DND-41 (cell line): ENCODE measurements at regions not wholly inside any gene's neighbourhood (a gene's known extent, or its start where the extent isn't known, plus 50 kb on each side); places are given as distances from the start of the nearest gene placed in this dataset.

Source experiments
- ATAC-seq: fragments of 200-7000 bp; cut with Tn5 transposase; 3 replicates; pipeline ENCODE4 v1.9.1; 2021; ENCODE audit warnings: low read depth; ENCODE audit not compliant: insufficient read depth
- DNase-seq: peaks from one replicate; pipeline ENCODE4 v3.0.0-alpha.2; 2020
- H2AFZ ChIP-seq: 2 replicates; pipeline ENCODE4 v1.6.0; 2012; ENCODE audit warnings: low read depth, low read length
- H3K27ac ChIP-seq: 2 replicates; pipeline ENCODE4 v1.5.1; 2012; ENCODE audit warnings: low read length, inconsistent platforms
- H3K27me3 ChIP-seq: fragments of 200-600 bp; sonication (generic); 2 replicates; pipeline ENCODE4 v1.6.0; 2012; ENCODE audit warnings: low read length, mild to moderate bottlenecking, inconsistent platforms; ENCODE audit not compliant: insufficient read depth, poor library complexity
- H3K36me3 ChIP-seq: 2 replicates; pipeline ENCODE4 v1.5.1; 2012; ENCODE audit warnings: low read length, inconsistent platforms; ENCODE audit not compliant: insufficient read depth
- H3K4me1 ChIP-seq: 2 replicates; pipeline ENCODE4 v1.5.1; 2012; ENCODE audit warnings: mild to moderate bottlenecking, low read length; ENCODE audit not compliant: insufficient read depth
- H3K4me2 ChIP-seq: 2 replicates; pipeline ENCODE4 v1.6.0; 2012; ENCODE audit warnings: mild to moderate bottlenecking, moderate library complexity, low read length, inconsistent platforms; ENCODE audit not compliant: insufficient read depth
- H3K4me3 ChIP-seq, 2 experiments: fragments of 200-600 bp in 1 of 2; shearing (Covaris generic) in 1 of 2; 2 replicates each; pipeline ENCODE4 v1.5.1; 2012 to 2016; ENCODE audit warnings: inconsistent platforms in 2 of 2, low read length in 2 of 2, mild to moderate bottlenecking in 2 of 2, low read depth in 1 of 2, moderate library complexity in 1 of 2
- H3K79me2 ChIP-seq: 2 replicates; pipeline ENCODE4 v1.6.0; 2012; ENCODE audit warnings: low read length, inconsistent platforms; ENCODE audit not compliant: insufficient read depth
- H3K9ac ChIP-seq: 2 replicates; pipeline ENCODE4 v1.6.0; 2012; ENCODE audit warnings: low read depth, mild to moderate bottlenecking, inconsistent platforms, low read length, moderate library complexity
- H3K9me3 ChIP-seq: 2 replicates; pipeline ENCODE4 v1.5.1; 2012; ENCODE audit warnings: low read length, moderate library complexity, mild to moderate bottlenecking, inconsistent platforms; ENCODE audit not compliant: insufficient read depth, severe bottlenecking
- H4K20me1 ChIP-seq: 2 replicates; pipeline ENCODE4 v1.6.0; 2012; ENCODE audit warnings: low read length; ENCODE audit not compliant: insufficient read depth
- CTCF ChIP-seq: IDR thresholded peaks from 2 replicates; pipeline ENCODE4 v1.5.1; 2012; ENCODE audit warnings: borderline replicate concordance, low read length, moderate library complexity, mild to moderate bottlenecking; ENCODE audit not compliant: poor library complexity, severe bottlenecking; ENCODE audit errors: extremely low read depth
- EZH2 ChIP-seq: IDR thresholded peaks from 3 replicates; pipeline ENCODE4 v1.6.1; 2012; ENCODE audit warnings: borderline replicate concordance, low read depth, mild to moderate bottlenecking, moderate library complexity, low read length, inconsistent platforms; ENCODE audit not compliant: severe bottlenecking

DNA sequence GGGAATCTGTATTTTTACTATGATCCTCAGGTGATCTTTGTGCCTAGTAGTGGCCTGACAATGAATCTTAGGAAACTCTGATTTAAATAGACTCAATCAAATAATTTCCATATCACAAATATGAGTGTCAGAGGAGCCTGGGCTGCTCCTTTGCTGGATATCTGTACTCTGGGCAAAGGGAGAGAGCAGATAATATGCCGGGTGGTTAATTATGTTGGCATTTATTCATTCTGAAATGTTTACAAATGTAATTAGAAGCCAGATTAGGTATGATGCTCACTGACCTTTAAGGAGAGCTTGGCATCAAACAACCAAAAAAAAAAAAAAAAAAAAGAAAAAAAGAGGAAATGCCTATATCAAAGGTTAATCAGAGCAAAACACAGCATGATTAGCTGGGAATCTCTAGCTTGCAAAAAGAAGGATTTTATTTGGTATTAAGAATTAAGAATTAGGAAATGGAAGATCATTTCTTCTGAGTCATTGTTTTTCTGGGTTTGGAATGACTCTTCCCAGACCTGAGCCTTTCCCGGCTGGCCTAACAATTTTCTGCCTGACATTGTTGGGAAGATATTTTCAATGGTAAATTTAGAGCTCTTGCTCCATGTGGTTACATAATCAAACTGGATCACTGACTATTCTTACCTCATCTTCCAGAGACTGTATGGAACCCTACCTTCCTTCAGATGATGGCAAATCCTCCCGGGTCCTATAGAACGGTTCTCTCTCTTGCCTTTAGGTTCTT is 365.3 kb downstream of the REEP3 start:
- Histone ChIP-seq H3K27ac (no peak overlapping the region), H2AFZ (no peak overlapping the region), H4K20me1 (no peaks in the 10 kb centered on the region), H3K79me2 (no peaks in the 10 kb centered on the region), H3K9ac (no peak overlapping the region), H3K4me1 (no peaks in the 10 kb centered on the region), H3K4me3 (no peak overlapping the region), H3K4me2 (no peak overlapping the region), H3K9me3 (no peaks in the 10 kb centered on the region), H3K27me3 (no peaks in the 10 kb centered on the region), H3K36me3 (no peaks in the 10 kb centered on the region)
- TF ChIP-seq EZH2 = no peak
- DNase-seq = no peak
- ATAC-seq = no peak

GRCh38 chr10:63887023-63887589 is 365.9 kb downstream of the REEP3 start:
- TF ChIP-seq CTCF (no peak), EZH2 (no peak)
- Histone ChIP-seq H3K36me3 (no peaks in the 10 kb centered on the region), H3K4me1 (no peaks in the 10 kb centered on the region), H3K4me2 (no peak overlapping the region), H3K9ac (no peak overlapping the region), H3K4me3 (no peak overlapping the region), H3K79me2 (no peaks in the 10 kb centered on the region), H4K20me1 (no peaks in the 10 kb centered on the region), H3K27ac (no peak overlapping the region), H3K9me3 (no peaks in the 10 kb centered on the region), H2AFZ (no peak overlapping the region), H3K27me3 (no peaks in the 10 kb centered on the region)
- no peak for ATAC-seq
- DNase-seq = no peak

DNA sequence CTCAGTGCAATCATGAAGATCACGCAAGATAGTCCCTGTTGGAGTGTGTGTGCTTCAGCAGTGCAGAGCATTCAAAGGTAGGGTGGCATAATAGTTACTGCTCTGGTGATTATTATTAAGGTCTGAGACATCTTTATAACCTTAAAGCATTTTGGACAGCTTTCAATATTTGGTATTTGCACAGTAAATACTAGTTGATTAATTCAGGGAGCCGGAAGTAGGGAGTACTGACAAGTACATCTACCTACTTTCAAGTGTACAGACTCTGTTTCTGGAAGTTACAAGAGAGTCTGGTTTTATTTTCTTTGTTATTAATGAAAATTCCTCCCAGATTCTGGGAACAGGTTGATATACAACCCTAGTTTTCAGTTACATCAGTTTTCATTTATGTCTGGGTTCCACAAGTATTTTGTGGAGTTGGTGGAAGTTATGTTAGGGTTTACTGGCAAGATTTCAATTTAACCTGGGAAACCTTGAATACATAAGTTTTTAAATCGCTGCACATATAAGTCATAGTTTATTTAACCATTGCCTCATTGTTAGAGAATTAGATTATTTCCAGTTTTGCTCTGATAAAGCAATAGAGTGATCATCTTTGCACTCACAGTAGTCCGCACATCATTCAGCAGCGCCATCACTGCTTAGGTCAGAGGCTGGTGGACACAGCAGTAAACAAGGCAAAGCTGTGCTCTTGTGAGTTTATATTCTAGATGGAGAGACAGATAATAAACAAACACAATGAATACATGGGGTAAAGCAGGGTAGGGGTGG is 366.6 kb downstream of the REEP3 start:
- TF ChIP-seq CTCF = no peak
- Histone ChIP-seq H3K4me3 (no peak overlapping the region), H3K4me2 (no peak overlapping the region), H3K79me2 (no peaks in the 10 kb centered on the region), H3K9ac (no peak overlapping the region), H3K36me3 (no peaks in the 10 kb centered on the region), H3K27me3 (no peaks in the 10 kb centered on the region), H3K4me1 (no peaks in the 10 kb centered on the region), H2AFZ (no peak overlapping the region), H3K27ac (no peak overlapping the region), H4K20me1 (no peaks in the 10 kb centered on the region), H3K9me3 (no peaks in the 10 kb centered on the region)
- ATAC-seq (no peak), DNase-seq (no peak)

GRCh38 chr10:63889803-63890202 is 368.6 kb downstream of the REEP3 start:
- no peak for DNase-seq
- Histone ChIP-seq H2AFZ (no peak overlapping the region), H3K36me3 (no peaks in the 10 kb centered on the region), H3K4me1 (no peaks in the 10 kb centered on the region), H4K20me1 (no peaks in the 10 kb centered on the region), H3K4me2 (no peak overlapping the region), H3K9ac (no peak overlapping the region), H3K27me3 (no peaks in the 10 kb centered on the region), H3K9me3 (no peaks in the 10 kb centered on the region), H3K79me2 (no peaks in the 10 kb centered on the region), H3K4me3 (no peak overlapping the region), H3K27ac (no peak overlapping the region)
- ATAC-seq = no peak
- TF ChIP-seq EZH2 = no peak
- TF ChIP-seq CTCF = no peak
